ENCODE measurements at regions not wholly inside any gene's neighbourhood (a gene's known extent, or its start where the extent isn't known, plus 50 kb on each side); places are given as distances from the start of the nearest gene placed in this dataset.
"Not testable (repeated sequence)": the region's sequence is repeated elsewhere in the genome, so short reads cannot be mapped to it uniquely, and the experiment has no call there.

DNA sequence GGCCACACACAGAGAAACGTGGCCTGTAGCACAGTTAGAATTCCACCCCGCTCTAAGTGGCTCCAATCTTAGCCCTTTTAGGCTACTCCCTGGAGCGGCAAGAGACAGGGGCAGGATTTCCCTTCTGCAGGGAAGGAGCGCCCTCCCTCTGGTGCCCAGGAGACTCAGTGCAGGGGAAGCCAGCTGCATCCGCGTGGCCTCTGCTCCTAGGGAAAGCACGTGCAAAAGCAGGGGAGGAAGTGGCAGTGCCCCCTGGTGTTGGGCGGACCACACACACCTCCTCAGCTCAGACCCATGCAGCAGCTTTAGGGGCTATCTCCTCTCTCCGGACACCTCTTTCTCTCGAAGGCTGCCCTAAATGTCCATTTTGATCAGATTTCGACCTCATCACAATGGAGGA, 50.0 kb downstream of the SPRING1 start:
- in situ Hi-C loops (cut with MboI; ENCODE audit: low sequenced_read_pairs), result no loop called here

DNA sequence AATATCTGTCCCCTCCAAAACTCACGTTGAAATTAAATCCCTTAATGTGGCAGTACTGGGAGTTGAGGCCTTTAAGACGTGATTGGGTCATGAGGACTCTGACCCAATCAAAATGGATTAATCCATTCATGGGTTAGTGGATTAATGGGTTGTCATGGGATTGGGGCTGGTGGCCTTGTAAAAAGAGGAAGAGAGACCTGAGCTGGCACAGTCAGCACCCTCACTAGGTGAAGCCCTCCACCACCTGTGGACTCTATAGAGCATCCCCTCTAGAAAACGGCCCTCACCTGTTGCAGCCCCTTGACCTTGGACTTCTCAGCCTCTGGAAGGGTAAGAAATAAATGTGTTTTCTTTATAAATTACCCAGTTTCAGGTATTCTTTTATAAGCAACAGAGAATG, 53.0 kb downstream of the SPRING1 start:
- no peaks in the 10 kb centered on the region for H3K9me3 ChIP-seq
- H3K27me3 ChIP-seq (ENCODE audit: low read depth), result 0 out of 2 replicates have a peak, but pooled peaks cover 5% of the 10 kb centered on the region
- no peaks in the 10 kb centered on the region for H3K36me3 ChIP-seq (replicated peaks)
- DNase-seq (ENCODE audit: low spot score in 2 of 2), result no peak
- in situ Hi-C loops (cut with MboI; ENCODE audit: low sequenced_read_pairs), result no loop called here
- no peaks in the 10 kb centered on the region for H3K4me1 ChIP-seq
- H3K4me3 ChIP-seq, result no peak overlapping the region

More for the DNA sequence above, 50.0 kb downstream of the SPRING1 start:
- no peaks in the 10 kb centered on the region for H3K27me3 ChIP-seq (ENCODE audit: low read depth)
- peak; percentile 31 to 79 for DNase-seq (ENCODE audit: low spot score in 2 of 2)
- no peaks in the 10 kb centered on the region for H3K9me3 ChIP-seq
- peaks cover under 1% of the 10 kb centered on the region; the same call in 1 of the 2 replicates for H3K4me1 ChIP-seq
- no peaks in the 10 kb centered on the region for H3K36me3 ChIP-seq (replicated peaks)
- no peak overlapping the region for H3K4me3 ChIP-seq

- no peaks in the 10 kb centered on the region for H3K4me1 ChIP-seq
- no peaks in the 10 kb centered on the region for H3K36me3 ChIP-seq (replicated peaks)
- 0 out of 2 replicates have a peak, but pooled peaks cover 5% of the 10 kb centered on the region for H3K27me3 ChIP-seq (ENCODE audit: low read depth)
- no peak overlapping the region for H3K4me3 ChIP-seq
- DNase-seq (ENCODE audit: low spot score in 2 of 2), result no peak
- no peaks in the 10 kb centered on the region for H3K9me3 ChIP-seq
- in situ Hi-C loops (cut with MboI; ENCODE audit: low sequenced_read_pairs), result no loop called here
Observed at GRCh38 chr12:116677202-116677661, 60.6 kb downstream of the SPRING1 start.

DNA sequence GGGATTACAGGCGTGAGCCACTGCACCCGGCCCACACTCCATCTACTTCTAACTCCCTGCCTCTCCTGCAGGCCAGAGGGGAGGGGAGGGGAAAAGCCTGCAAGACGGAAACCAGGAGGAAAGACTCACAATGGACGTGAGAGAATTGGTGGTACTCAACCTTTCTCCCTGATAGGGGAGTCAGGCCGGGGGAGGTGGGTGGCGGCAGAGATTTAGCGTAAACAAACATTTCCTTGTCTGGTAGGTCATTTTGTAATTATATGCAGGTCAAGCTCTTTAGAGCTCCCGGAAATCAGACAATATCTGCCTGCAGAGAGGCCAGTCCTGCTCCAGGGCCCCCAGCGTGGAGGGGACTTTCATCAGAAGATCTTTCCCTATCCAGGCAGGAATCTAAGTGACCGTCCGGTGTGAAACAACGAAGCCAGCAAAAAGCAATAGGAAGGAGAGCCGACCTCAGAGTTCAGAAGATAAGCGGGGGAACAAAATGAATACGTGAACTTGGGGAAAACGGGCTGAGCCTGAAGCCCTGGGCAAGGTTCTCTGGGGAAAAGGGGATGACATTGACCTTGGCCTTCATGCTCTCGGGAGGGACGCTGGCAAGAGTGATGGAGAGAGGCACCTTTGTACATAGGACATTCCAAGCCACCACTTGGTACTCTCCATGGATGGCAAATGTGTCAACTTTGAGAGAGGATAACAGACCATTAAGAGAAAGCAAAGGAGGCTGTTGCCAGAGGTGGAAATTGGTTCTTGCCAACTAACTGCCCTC, 62.3 kb downstream of the SPRING1 start:
- in situ Hi-C loops (cut with MboI; ENCODE audit: low sequenced_read_pairs), result no loop called here
- Histone ChIP-seq H3K27me3 (ENCODE audit: low read depth) (0 out of 2 replicates have a peak, but pooled peaks cover 5% of the 10 kb centered on the region), H3K9me3 (no peaks in the 10 kb centered on the region), H3K4me3 (no peak overlapping the region), H3K36me3 (replicated peaks) (no peaks in the 10 kb centered on the region), H3K4me1 (no peaks in the 10 kb centered on the region)
- no peak for DNase-seq (ENCODE audit: low spot score in 2 of 2)

- in situ Hi-C loops (cut with MboI; ENCODE audit: low sequenced_read_pairs), result no loop called here
- DNase-seq (ENCODE audit: low spot score in 2 of 2), result no peak
Observed at GRCh38 chr12:116674643-116675183, 63.2 kb downstream of the SPRING1 start.

DNA sequence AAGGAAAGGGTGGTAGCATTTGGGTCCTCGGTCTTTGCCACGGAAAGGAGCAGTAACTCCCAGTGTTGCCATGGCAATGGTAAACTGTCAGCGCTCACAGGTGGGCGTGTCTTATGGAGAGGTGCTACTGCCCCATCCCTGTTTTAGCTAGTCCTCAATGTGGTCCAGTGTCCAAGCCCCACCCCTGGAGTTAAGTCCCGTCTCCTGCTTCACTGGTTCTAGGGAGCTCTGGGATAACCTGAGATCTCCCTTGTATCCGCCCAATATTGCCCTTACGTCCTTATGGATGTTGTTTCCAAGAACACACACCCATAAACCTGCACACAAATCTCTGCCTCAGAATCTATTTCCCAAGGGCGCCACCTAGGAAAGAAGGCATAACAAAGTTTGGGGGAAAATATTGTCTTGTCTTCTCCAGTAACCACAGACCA, 64.2 kb downstream of the SPRING1 start:
- peak; percentile 10 to 42 for DNase-seq (ENCODE audit: low spot score in 2 of 2)
- Histone ChIP-seq H3K27me3 (ENCODE audit: low read depth) (no peaks in the 10 kb centered on the region), H3K4me3 (no peak overlapping the region), H3K4me1 (no peaks in the 10 kb centered on the region), H3K9me3 (no peaks in the 10 kb centered on the region), H3K36me3 (replicated peaks) (no peaks in the 10 kb centered on the region)
- in situ Hi-C loops (cut with MboI; ENCODE audit: low sequenced_read_pairs), result no loop called here

More at GRCh38 chr12:116674643-116675183, 63.2 kb downstream of the SPRING1 start:
- Histone ChIP-seq H3K27me3 (ENCODE audit: low read depth) (no peaks in the 10 kb centered on the region), H3K36me3 (replicated peaks) (no peaks in the 10 kb centered on the region), H3K4me3 (no peak overlapping the region), H3K4me1 (no peaks in the 10 kb centered on the region), H3K9me3 (no peaks in the 10 kb centered on the region)

DNA sequence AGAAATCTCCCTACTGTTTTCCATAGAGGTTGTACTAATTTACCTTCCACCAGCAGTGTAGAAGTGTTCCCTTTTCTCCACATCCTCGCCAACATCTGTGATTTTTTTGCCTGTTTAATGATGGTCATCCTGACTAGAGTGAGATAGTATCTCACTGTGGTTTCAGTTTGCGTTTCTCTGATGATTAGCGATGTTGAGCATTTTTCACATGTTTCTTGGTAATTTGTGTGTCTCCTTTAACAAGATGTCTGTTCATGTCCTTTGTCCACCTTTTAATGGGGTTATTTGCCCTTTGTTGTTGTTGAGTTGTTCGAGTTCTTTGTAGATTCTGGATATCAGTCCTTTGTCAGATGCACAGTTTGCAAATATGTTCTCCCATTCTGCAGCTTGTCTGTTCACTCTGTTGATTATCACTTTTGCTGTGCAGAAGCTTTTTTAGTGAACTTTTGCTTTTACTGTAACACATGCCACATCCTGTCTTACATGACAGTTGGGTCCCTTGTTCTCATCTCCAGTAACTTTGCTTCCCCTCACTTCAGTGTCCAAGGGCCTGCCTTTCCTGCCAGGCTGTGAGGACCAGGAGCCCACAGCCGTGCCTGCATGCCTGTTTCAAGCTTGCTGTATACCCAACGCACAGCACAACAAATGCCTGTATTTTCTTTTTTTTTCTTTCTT, 64.9 kb downstream of the SPRING1 start:
- Histone ChIP-seq H3K4me1 (no peaks in the 10 kb centered on the region), H3K4me3 (no peak overlapping the region), H3K36me3 (replicated peaks) (no peaks in the 10 kb centered on the region), H3K27me3 (ENCODE audit: low read depth) (no peaks in the 10 kb centered on the region), H3K9me3 (no peaks in the 10 kb centered on the region)
- in situ Hi-C loops (cut with MboI; ENCODE audit: low sequenced_read_pairs), result no loop called here
- no peak for DNase-seq (ENCODE audit: low spot score in 2 of 2)

- DNase-seq (ENCODE audit: low spot score in 2 of 2), result no peak
- Histone ChIP-seq H3K4me1 (no peaks in the 10 kb centered on the region), H3K36me3 (replicated peaks) (no peaks in the 10 kb centered on the region), H3K9me3 (no peaks in the 10 kb centered on the region), H3K4me3 (no peak overlapping the region), H3K27me3 (ENCODE audit: low read depth) (no peaks in the 10 kb centered on the region)
- in situ Hi-C loops (cut with MboI; ENCODE audit: low sequenced_read_pairs), result no loop called here
Observed at GRCh38 chr12:116672010-116672409, 65.9 kb downstream of the SPRING1 start.

DNA sequence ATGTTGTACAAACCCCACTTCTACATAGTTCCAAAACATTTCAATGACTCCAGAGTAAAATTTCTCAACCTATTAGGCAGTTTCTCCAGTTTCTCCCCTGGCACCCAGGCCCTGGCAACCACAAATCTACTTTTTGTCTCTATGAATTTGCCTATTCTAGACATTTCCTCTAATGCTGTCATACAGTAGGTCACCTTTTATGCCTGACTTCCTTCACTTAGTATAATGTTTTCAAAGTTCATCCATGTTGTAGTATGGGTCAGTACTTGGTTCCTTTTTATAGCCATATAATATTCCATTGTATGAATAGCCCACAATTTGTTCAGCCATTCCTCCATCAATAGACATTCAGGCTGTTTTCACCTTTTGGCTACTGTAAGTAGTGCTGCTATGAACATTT, 67.0 kb downstream of the SPRING1 start:
- in situ Hi-C loops (cut with MboI; ENCODE audit: low sequenced_read_pairs), result no loop called here
- Histone ChIP-seq H3K27me3 (ENCODE audit: low read depth) (no peaks in the 10 kb centered on the region), H3K4me3 (no peak overlapping the region), H3K9me3 (no peaks in the 10 kb centered on the region), H3K36me3 (replicated peaks) (no peaks in the 10 kb centered on the region), H3K4me1 (no peaks in the 10 kb centered on the region)
- no peak for DNase-seq (ENCODE audit: low spot score in 2 of 2)

DNA sequence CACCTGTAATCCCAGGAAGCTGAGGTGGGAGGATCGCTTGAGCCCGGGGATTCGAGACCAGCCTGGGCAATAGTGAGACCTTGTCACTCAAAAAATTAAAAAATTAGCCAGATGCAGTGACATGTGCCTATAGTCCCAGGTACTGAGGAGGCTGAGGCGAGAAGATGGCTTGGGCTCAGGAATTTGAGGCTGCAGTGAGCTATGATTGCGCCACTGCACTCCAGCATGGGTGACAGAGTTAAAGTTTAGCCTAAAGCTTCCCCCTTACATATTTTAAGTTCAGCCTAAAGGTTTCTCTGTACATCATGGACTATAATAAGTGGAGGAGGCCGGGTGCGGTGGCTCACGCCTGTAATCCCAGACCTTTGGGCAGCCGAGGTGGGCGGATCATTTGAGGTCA, 70.1 kb downstream of the SPRING1 start:
- H3K36me3 ChIP-seq (replicated peaks), result no peaks in the 10 kb centered on the region
- no peaks in the 10 kb centered on the region for H3K4me1 ChIP-seq
- in situ Hi-C loops (cut with MboI; ENCODE audit: low sequenced_read_pairs), result no loop called here
- no peaks in the 10 kb centered on the region for H3K27me3 ChIP-seq (ENCODE audit: low read depth)
- H3K4me3 ChIP-seq, result no peak overlapping the region
- no peak for DNase-seq (ENCODE audit: low spot score in 2 of 2)
- H3K9me3 ChIP-seq, result no peaks in the 10 kb centered on the region

DNA sequence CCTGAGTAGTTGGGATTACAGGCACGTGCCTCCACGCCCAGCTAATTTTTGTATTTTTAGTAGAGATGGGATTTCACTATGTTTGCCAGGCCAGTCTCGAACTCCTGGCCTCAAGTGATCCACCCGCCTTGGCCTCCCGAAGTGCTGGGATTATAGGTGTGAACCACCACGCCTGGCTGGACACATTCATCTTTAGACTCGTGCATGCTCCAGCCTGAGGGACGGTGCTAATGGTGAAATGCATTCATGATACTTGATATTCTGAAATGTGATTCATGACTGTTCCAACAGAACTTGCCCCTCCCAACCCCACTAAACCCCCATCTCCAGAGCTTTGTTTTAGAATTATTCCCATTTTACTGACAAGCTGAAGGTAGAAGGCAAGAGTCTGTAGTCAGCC, 71.0 kb downstream of the SPRING1 start:
- H3K4me3 ChIP-seq; H3K4me1 ChIP-seq; H3K27me3 ChIP-seq (ENCODE audit: low read depth); H3K36me3 ChIP-seq (replicated peaks); in situ Hi-C loops (cut with MboI; ENCODE audit: low sequenced_read_pairs); DNase-seq (ENCODE audit: low spot score in 2 of 2); H3K9me3 ChIP-seq: not testable (repeated sequence)

DNA sequence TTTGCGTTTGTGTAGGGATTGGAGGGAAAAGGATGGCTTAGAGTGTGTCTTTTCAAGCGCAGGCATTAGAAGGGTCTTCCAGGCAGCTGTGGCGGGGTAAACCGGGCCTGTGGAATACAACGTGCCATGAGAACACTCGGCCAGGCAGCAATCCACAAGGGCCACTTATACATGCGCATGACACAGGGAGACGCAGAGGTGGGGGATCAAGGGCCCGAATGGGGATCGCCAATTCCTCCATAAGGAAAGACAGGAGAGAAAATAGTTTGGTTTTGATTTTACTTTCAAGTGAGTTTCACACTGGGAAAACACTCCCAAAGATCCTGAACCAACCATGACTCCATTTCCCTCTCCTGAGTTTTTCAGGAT, 71.6 kb downstream of the SPRING1 start:
- DNase-seq (ENCODE audit: low spot score in 2 of 2), result no peak
- H3K4me1 ChIP-seq, result no peaks in the 10 kb centered on the region
- in situ Hi-C loops (cut with MboI; ENCODE audit: low sequenced_read_pairs), result no loop called here

DNA sequence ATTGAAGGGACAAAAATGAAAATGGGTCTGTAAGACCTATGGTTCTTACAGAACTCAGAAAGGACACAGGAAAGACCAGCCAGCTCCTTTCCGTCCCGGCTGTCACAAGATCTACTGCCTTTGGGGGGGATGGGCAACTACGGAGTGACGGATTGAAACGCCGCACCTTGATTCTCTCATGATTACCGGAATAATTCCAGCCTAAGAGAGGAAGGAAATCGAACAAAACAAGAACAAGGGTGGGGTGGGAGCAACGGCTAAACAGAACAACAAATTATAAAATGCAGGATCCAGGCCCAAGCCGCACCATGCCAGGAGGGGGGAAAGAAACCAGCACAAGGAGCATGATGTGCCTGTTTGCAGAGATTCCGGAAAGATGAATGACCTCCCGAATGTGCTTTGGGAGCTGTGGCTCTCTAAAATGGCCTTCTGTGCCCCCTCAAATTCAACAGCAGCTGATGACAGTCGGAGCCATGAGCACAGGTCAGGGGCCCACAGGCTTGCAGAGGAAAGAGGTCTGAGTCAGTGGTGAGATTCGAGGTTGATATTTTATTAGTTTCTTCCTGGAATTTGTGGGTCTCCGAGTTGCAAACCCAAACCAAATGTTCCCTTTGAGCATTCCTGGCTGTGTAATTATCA, 72.1 kb downstream of the SPRING1 start:
- Histone ChIP-seq H3K36me3 (replicated peaks) (no peaks in the 10 kb centered on the region), H3K4me1 (no peaks in the 10 kb centered on the region), H3K27me3 (ENCODE audit: low read depth) (no peaks in the 10 kb centered on the region), H3K9me3 (no peaks in the 10 kb centered on the region), H3K4me3 (no peak overlapping the region)
- in situ Hi-C loops (cut with MboI; ENCODE audit: low sequenced_read_pairs), result no loop called here
- no peak for DNase-seq (ENCODE audit: low spot score in 2 of 2)

More for the DNA sequence above, 71.6 kb downstream of the SPRING1 start:
- Histone ChIP-seq H3K9me3 (no peaks in the 10 kb centered on the region), H3K27me3 (ENCODE audit: low read depth) (no peaks in the 10 kb centered on the region), H3K36me3 (replicated peaks) (no peaks in the 10 kb centered on the region), H3K4me3 (no peak overlapping the region)

GRCh38 chr12:116664085-116664484, 73.8 kb downstream of the SPRING1 start:
- no peak overlapping the region for H3K4me3 ChIP-seq
- H3K4me1 ChIP-seq, result no peaks in the 10 kb centered on the region
- no peaks in the 10 kb centered on the region for H3K27me3 ChIP-seq (ENCODE audit: low read depth)
- in situ Hi-C loops (cut with MboI; ENCODE audit: low sequenced_read_pairs), result no loop called here
- no peak for DNase-seq (ENCODE audit: low spot score in 2 of 2)
- H3K36me3 ChIP-seq (replicated peaks), result no peaks in the 10 kb centered on the region
- no peaks in the 10 kb centered on the region for H3K9me3 ChIP-seq
